ENCODE measurements at regions not wholly inside any gene's neighbourhood (a gene's known extent, or its start where the extent isn't known, plus 50 kb on each side); places are given as distances from the start of the nearest gene placed in this dataset.

GRCh38 chr21:33127154-33127867, 57.4 kb downstream of the OLIG1 start:
- TF ChIP-seq CTCF (IDR thresholded peaks at IDR 0.05; ENCODE audit: low read depth, low read length), result peak; percentile 95
- peak; percentile 67 for DNase-seq (ENCODE audit: low read depth, low spot score)
- peak overlapping the region; percentile 13 for H3K4me3 ChIP-seq (ENCODE audit: low read depth, low read length)
- in situ Hi-C loops (cut with HindIII; ENCODE audit: low sequenced_read_pairs), result no loop called here

- no peak for DNase-seq (ENCODE audit: low read depth, low spot score)
- in situ Hi-C loops (cut with HindIII; ENCODE audit: low sequenced_read_pairs), result no loop called here
- H3K4me3 ChIP-seq (ENCODE audit: low read depth, low read length), result no peak overlapping the region
- no peak for TF ChIP-seq CTCF (IDR thresholded peaks at IDR 0.05; ENCODE audit: low read depth, low read length)
These were observed 57.9 kb downstream of the OLIG1 start for GRCh38 chr21:33127868-33128242.

- in situ Hi-C loops (cut with HindIII; ENCODE audit: low sequenced_read_pairs), result no loop called here
- TF ChIP-seq CTCF (IDR thresholded peaks at IDR 0.05; ENCODE audit: low read depth, low read length), result no peak
- no peak overlapping the region for H3K4me3 ChIP-seq (ENCODE audit: low read depth, low read length)
- no peak for DNase-seq (ENCODE audit: low read depth, low spot score)
These were observed 58.6 kb downstream of the OLIG1 start for GRCh38 chr21:33128538-33128937.

- H3K4me3 ChIP-seq (ENCODE audit: low read depth, low read length), result no peak overlapping the region
- no peak for DNase-seq (ENCODE audit: low read depth, low spot score)
- in situ Hi-C loops (cut with HindIII; ENCODE audit: low sequenced_read_pairs), result no loop called here
- TF ChIP-seq CTCF (IDR thresholded peaks at IDR 0.05; ENCODE audit: low read depth, low read length), result no peak
These were observed 62.1 kb downstream of the OLIG1 start for GRCh38 chr21:33132054-33132453.

GRCh38 chr21:33133892-33134291, 64.0 kb downstream of the OLIG1 start:
- in situ Hi-C loops (cut with HindIII; ENCODE audit: low sequenced_read_pairs), result no loop called here
- no peak for TF ChIP-seq CTCF (IDR thresholded peaks at IDR 0.05; ENCODE audit: low read depth, low read length)
- no peak for DNase-seq (ENCODE audit: low read depth, low spot score)
- H3K4me3 ChIP-seq (ENCODE audit: low read depth, low read length), result no peak overlapping the region

GRCh38 chr21:33135925-33136324, 66.0 kb downstream of the OLIG1 start:
- DNase-seq (ENCODE audit: low read depth, low spot score), result no peak
- in situ Hi-C loops (cut with HindIII; ENCODE audit: low sequenced_read_pairs), result no loop called here
- TF ChIP-seq CTCF (IDR thresholded peaks at IDR 0.05; ENCODE audit: low read depth, low read length), result no peak
- H3K4me3 ChIP-seq (ENCODE audit: low read depth, low read length), result no peak overlapping the region

Data from astrocyte of the spinal cord (primary cell).